Hepatic stellate cell (primary cell): ENCODE measurements at regions not wholly inside any gene's neighbourhood (a gene's known extent, or its start where the extent isn't known, plus 50 kb on each side); places are given as distances from the start of the nearest gene placed in this dataset.
"Not testable (repeated sequence)": the region's sequence is repeated elsewhere in the genome, so short reads cannot be mapped to it uniquely, and the experiment has no call there.

Source experiments
- DNase-seq: peaks from one replicate; pipeline ENCODE4 v3.0.0; 2011; ENCODE audit warnings: low spot score

GRCh38 chr6:98323605-98324004 lies 510.8 kb upstream of the POU3F2 start:
- DNase-seq: no peak

- no peak for DNase-seq
These were observed 509.9 kb upstream of the POU3F2 start for GRCh38 chr6:98324446-98324845.

GRCh38 chr6:98325366-98325765 lies 509.0 kb upstream of the POU3F2 start:
- no peak for DNase-seq

- no peak for DNase-seq
These were observed 501.1 kb upstream of the POU3F2 start for GRCh38 chr6:98333273-98333672.

- DNase-seq: no peak
These were observed 498.8 kb upstream of the POU3F2 start for GRCh38 chr6:98335594-98335993.

- no peak for DNase-seq
These were observed 494.9 kb upstream of the POU3F2 start for GRCh38 chr6:98339506-98339905.

- no peak for DNase-seq
These were observed 491.4 kb upstream of the POU3F2 start for GRCh38 chr6:98343004-98343403.

GRCh38 chr6:98343797-98344196 lies 490.6 kb upstream of the POU3F2 start:
- DNase-seq: no peak

GRCh38 chr6:98352348-98352747 lies 482.0 kb upstream of the POU3F2 start:
- no peak for DNase-seq

GRCh38 chr6:98358173-98358572 lies 476.2 kb upstream of the POU3F2 start:
- DNase-seq: no peak

- no peak for DNase-seq
These were observed 468.0 kb upstream of the POU3F2 start for GRCh38 chr6:98366371-98366770.

GRCh38 chr6:98380589-98380988 lies 453.8 kb upstream of the POU3F2 start:
- no peak for DNase-seq

- DNase-seq: no peak
These were observed 452.1 kb upstream of the POU3F2 start for GRCh38 chr6:98382246-98382645.

GRCh38 chr6:98384334-98384733 lies 450.0 kb upstream of the POU3F2 start:
- DNase-seq: no peak

- DNase-seq: no peak
These were observed 449.6 kb upstream of the POU3F2 start for GRCh38 chr6:98384801-98385200.

- no peak for DNase-seq
These were observed 438.7 kb upstream of the POU3F2 start for GRCh38 chr6:98395610-98396166.

GRCh38 chr6:98416027-98416426 lies 418.3 kb upstream of the POU3F2 start:
- no peak for DNase-seq

- not testable (repeated sequence) for DNase-seq
These were observed 417.7 kb upstream of the POU3F2 start for GRCh38 chr6:98416497-98417158.

GRCh38 chr6:98433325-98434056 lies 400.9 kb upstream of the POU3F2 start:
- DNase-seq: no peak

- no peak for DNase-seq
These were observed 390.7 kb upstream of the POU3F2 start for GRCh38 chr6:98443633-98444032.

GRCh38 chr6:98452685-98453084 lies 381.7 kb upstream of the POU3F2 start:
- DNase-seq: no peak

- no peak for DNase-seq
These were observed 379.5 kb upstream of the POU3F2 start for GRCh38 chr6:98454809-98455322.

- no peak for DNase-seq
These were observed 375.7 kb upstream of the POU3F2 start for GRCh38 chr6:98458708-98459107.
